ENCODE measurements at regions not wholly inside any gene's neighbourhood (a gene's known extent, or its start where the extent isn't known, plus 50 kb on each side); places are given as distances from the start of the nearest gene placed in this dataset.

- no peak for DNase-seq (ENCODE audit: low read depth, low spot score)
- Histone ChIP-seq H3K4me3 (ENCODE audit: low read depth in 2 of 2, low read length in 2 of 2) (no peak overlapping the region), H3K27ac (ENCODE audit: low read length) (no peak overlapping the region), H3K36me3 (ENCODE audit: control insufficient read depth, insufficient read depth, low read length) (no peaks in the 10 kb centered on the region), H3K4me1 (ENCODE audit: control insufficient read depth, insufficient read depth, low read length) (no peaks in the 10 kb centered on the region), H3K27me3 (ENCODE audit: control insufficient read depth, insufficient read depth, low read length) (no peaks in the 10 kb centered on the region; the same call in 1 of the 2 replicates), H3K9me3 (ENCODE audit: control insufficient read depth, insufficient read depth, low read depth, low read length) (no peaks in the 10 kb centered on the region)
- in situ Hi-C loops (cut with HindIII; ENCODE audit: low pct_unique_long_range_greater_than_20kb, low sequenced_read_pairs) (no loop called here), intact Hi-C loops (cut with micrococcal nuclease; ENCODE audit: unreplicated experiment) (no loop called here)
- ChIA-PET CTCF (no interaction called here), POLR2A (no interaction called here)
- BruUV-seq (replicated peaks) = no TSS peak
- ATAC-seq = no peak
- no peak for TF ChIP-seq REST (IDR thresholded peaks at IDR 0.05; ENCODE audit: insufficient read depth in 1 of 2, low read depth in 2 of 2, low read length in 1 of 2)
- no peak for TF ChIP-seq SIN3A (IDR thresholded peaks at IDR 0.05; ENCODE audit: borderline replicate concordance, insufficient read depth, low read depth, low read length)
- no peak for TF ChIP-seq TCF7L2 (IDR thresholded peaks at IDR 0.05; ENCODE audit: low read depth, low read length)
- no peak for TF ChIP-seq POLR2AphosphoS5 (IDR thresholded peaks at IDR 0.05; ENCODE audit: low read depth, low read length)
- no peak for TF ChIP-seq CTCF (IDR thresholded peaks at IDR 0.05)
These were observed 249.8 kb upstream of the LYZL1 start for GRCh38 chr10:29039091-29039490.

- Histone ChIP-seq H3K27ac (ENCODE audit: low read length) (no peak overlapping the region), H3K27me3 (ENCODE audit: control insufficient read depth, insufficient read depth, low read length) (no peaks in the 10 kb centered on the region; the same call in 1 of the 2 replicates), H3K4me3 (ENCODE audit: low read depth in 2 of 2, low read length in 2 of 2) (no peak overlapping the region), H3K4me1 (ENCODE audit: control insufficient read depth, insufficient read depth, low read length) (no peaks in the 10 kb centered on the region), H3K9me3 (ENCODE audit: control insufficient read depth, insufficient read depth, low read depth, low read length) (no peaks in the 10 kb centered on the region), H3K36me3 (ENCODE audit: control insufficient read depth, insufficient read depth, low read length) (no peaks in the 10 kb centered on the region)
- ChIA-PET POLR2A (no interaction called here), CTCF (no interaction called here)
- no peak for TF ChIP-seq TCF7L2 (IDR thresholded peaks at IDR 0.05; ENCODE audit: low read depth, low read length)
- no peak for TF ChIP-seq POLR2AphosphoS5 (IDR thresholded peaks at IDR 0.05; ENCODE audit: low read depth, low read length)
- TF ChIP-seq SIN3A (IDR thresholded peaks at IDR 0.05; ENCODE audit: borderline replicate concordance, insufficient read depth, low read depth, low read length) = no peak
- no peak for TF ChIP-seq REST (IDR thresholded peaks at IDR 0.05; ENCODE audit: insufficient read depth in 1 of 2, low read depth in 2 of 2, low read length in 1 of 2)
- no peak for TF ChIP-seq CTCF (IDR thresholded peaks at IDR 0.05)
- in situ Hi-C loops (cut with HindIII; ENCODE audit: low pct_unique_long_range_greater_than_20kb, low sequenced_read_pairs) = no loop called here
- intact Hi-C loops (cut with micrococcal nuclease; ENCODE audit: unreplicated experiment) = no loop called here
- no TSS peak for BruUV-seq (replicated peaks)
- DNase-seq (ENCODE audit: low read depth, low spot score) (no peak), ATAC-seq (no peak)
These were observed 249.1 kb upstream of the LYZL1 start for GRCh38 chr10:29039677-29040189.

Data from Panc1 (cell line).